ENCODE measurements at regions not wholly inside any gene's neighbourhood (a gene's known extent, or its start where the extent isn't known, plus 50 kb on each side); places are given as distances from the start of the nearest gene placed in this dataset.

DNA sequence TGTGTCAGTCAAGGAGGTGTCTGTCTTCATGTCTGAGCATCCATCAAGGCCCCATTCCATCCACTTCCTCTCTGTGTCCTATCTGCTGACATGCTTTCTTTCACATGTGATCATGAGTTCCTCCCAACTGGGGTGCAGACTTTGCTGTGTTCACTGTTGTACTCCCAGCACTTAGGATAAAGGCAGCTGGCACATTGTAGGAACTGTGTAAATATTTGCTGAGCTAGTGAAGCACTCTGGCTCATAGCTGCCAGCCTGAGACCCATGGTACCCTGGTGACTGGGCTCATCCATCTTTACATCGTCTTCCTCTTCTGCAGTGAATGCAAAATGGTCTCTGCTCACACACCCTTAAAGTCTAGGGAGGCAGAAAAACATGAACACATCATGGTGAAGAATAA lies 242.2 kb upstream of the IGFBP3 start:
- H3K9ac ChIP-seq (ENCODE audit: low read depth, low read length): no peak overlapping the region
- TF ChIP-seq USF2 (IDR thresholded peaks at IDR 0.05; ENCODE audit: low read depth, low read length) (no peak), MAZ (IDR thresholded peaks at IDR 0.05; ENCODE audit: borderline replicate concordance, low read depth, low read length) (no peak), CHD1 (IDR thresholded peaks at IDR 0.05; ENCODE audit: low read depth, low read length) (no peak), RFX5 (IDR thresholded peaks at IDR 0.05; ENCODE audit: low read depth, low read length) (no peak), SMC3 (IDR thresholded peaks at IDR 0.05; ENCODE audit: low read depth, low read length) (no peak), POLR2A (IDR thresholded peaks at IDR 0.05; ENCODE audit: low read depth, low read length) (no peak), BHLHE40 (IDR thresholded peaks at IDR 0.05; ENCODE audit: low read depth, low read length) (no peak), ELK1 (IDR thresholded peaks at IDR 0.05; ENCODE audit: borderline replicate concordance, low read depth, low read length) (no peak), RAD21 (IDR thresholded peaks at IDR 0.05; ENCODE audit: low read length) (no peak), MAFK (IDR thresholded peaks at IDR 0.05; ENCODE audit: low read depth, low read length) (no peak), MXI1 (IDR thresholded peaks at IDR 0.05; ENCODE audit: borderline replicate concordance, low read depth, low read length) (no peak), RCOR1 (IDR thresholded peaks at IDR 0.05; ENCODE audit: insufficient replicate concordance, low read length) (no peak), NFE2L2 (IDR thresholded peaks at IDR 0.05; ENCODE audit: low read depth, low read length) (no peak), CEBPB (IDR thresholded peaks at IDR 0.05; ENCODE audit: low read depth, low read length) (no peak), FOS (IDR thresholded peaks at IDR 0.05; ENCODE audit: low read depth, low read length) (no peak)
- TF ChIP-seq, protein P1, sequence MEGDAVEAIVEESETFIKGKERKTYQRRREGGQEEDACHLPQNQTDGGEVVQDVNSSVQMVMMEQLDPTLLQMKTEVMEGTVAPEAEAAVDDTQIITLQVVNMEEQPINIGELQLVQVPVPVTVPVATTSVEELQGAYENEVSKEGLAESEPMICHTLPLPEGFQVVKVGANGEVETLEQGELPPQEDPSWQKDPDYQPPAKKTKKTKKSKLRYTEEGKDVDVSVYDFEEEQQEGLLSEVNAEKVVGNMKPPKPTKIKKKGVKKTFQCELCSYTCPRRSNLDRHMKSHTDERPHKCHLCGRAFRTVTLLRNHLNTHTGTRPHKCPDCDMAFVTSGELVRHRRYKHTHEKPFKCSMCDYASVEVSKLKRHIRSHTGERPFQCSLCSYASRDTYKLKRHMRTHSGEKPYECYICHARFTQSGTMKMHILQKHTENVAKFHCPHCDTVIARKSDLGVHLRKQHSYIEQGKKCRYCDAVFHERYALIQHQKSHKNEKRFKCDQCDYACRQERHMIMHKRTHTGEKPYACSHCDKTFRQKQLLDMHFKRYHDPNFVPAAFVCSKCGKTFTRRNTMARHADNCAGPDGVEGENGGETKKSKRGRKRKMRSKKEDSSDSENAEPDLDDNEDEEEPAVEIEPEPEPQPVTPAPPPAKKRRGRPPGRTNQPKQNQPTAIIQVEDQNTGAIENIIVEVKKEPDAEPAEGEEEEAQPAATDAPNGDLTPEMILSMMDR (conservative IDR thresholded peaks at IDR 0.05; ENCODE audit: low read depth, low read length): no peak
- in situ Hi-C loops (cut with MboI; ENCODE audit: low sequenced_read_pairs) (no loop called here), dilution Hi-C loops (cut with HindIII; ENCODE audit: low sequenced_read_pairs, unreplicated experiment) (no loop called here), intact Hi-C loops (cut with micrococcal nuclease) (no loop called here)
- H3K4me1 ChIP-seq (ENCODE audit: control insufficient read depth, insufficient read depth, low read length): peaks cover 5% of the 10 kb centered on the region; the same call in 1 of the 2 replicates
- H3K18ac ChIP-seq (ENCODE audit: low read depth, low read length): no peak overlapping the region
- ATAC-seq (ENCODE audit: low read depth): no peak
- H2AFZ ChIP-seq (replicated peaks; ENCODE audit: low read length, poor library complexity): peak overlapping the region; percentile 12
- H4K5ac ChIP-seq (ENCODE audit: low read depth, low read length): no peak overlapping the region
- peak overlapping the region; percentile 71; the same call in 1 of the 2 replicates for H3K14ac ChIP-seq (replicated peaks; ENCODE audit: low read depth, low read length)
- POLR2A ChIA-PET (ENCODE audit: unreplicated experiment): no interaction called here
- H3K79me1 ChIP-seq (ENCODE audit: low read depth in 1 of 2, low read length in 2 of 2): no peaks in the 10 kb centered on the region
- no peak overlapping the region for H3K4me3 ChIP-seq (ENCODE audit: insufficient read depth, low read depth, low read length)
- DNase-seq: no peak
- no TSS peak for BruUV-seq (replicated peaks)
- peak overlapping the region; percentile 77 for H2AK5ac ChIP-seq (ENCODE audit: low read depth, low read length)
- peak overlapping the region; percentile 37 for H3K4ac ChIP-seq (ENCODE audit: low read depth, low read length)
- H3K9me1 ChIP-seq (ENCODE audit: insufficient read depth, low read length): peaks cover 12% of the 10 kb centered on the region; the same call in 1 of the 2 replicates
- peak overlapping the region in 1 of 2 experiments; percentile 26; a peak in 1 of 4 replicates for H4K8ac ChIP-seq (ENCODE audit: low read depth in 2 of 2, low read length in 2 of 2)
- CTCF ChIA-PET: interaction anchor here (1.1 kb wide), 1 partner anchor 240 kb away, joined by 3 read pairs; no protein-coding TSS in a partner anchor
- no peaks in the 10 kb centered on the region for H3K27me3 ChIP-seq (ENCODE audit: control insufficient read depth, insufficient read depth, low read length)
- peak overlapping the region; percentile 2 for H2BK20ac ChIP-seq (ENCODE audit: low read depth, low read length)
- H3K9me3 ChIP-seq (ENCODE audit: control insufficient read depth, insufficient read depth, low read length): no peaks in the 10 kb centered on the region
- H3K23ac ChIP-seq (ENCODE audit: low read depth, low read length): no peak overlapping the region
- no peaks in the 10 kb centered on the region for H3K36me3 ChIP-seq (ENCODE audit: control insufficient read depth, insufficient read depth, low read length)
- no peak overlapping the region for H2AK9ac ChIP-seq (replicated peaks; ENCODE audit: low read depth, low read length, poor library complexity)
- peak overlapping the region; percentile 48; the same call in 1 of the 2 replicates for H4K91ac ChIP-seq (ENCODE audit: insufficient read depth, low read depth, low read length)
- peak overlapping the region; percentile 22 for H2BK5ac ChIP-seq (ENCODE audit: low read depth, low read length, poor library complexity, severe bottlenecking)
- peak overlapping the region; percentile 94; the same call in 2 of the 3 replicates for H2BK15ac ChIP-seq (ENCODE audit: low read depth, low read length)
- no peak overlapping the region for H3K56ac ChIP-seq (ENCODE audit: extremely low read depth, insufficient read depth, low read length)
- H4K20me1 ChIP-seq (ENCODE audit: insufficient read depth, low read length): no peaks in the 10 kb centered on the region
- H3K27ac ChIP-seq (ENCODE audit: insufficient read depth, low read length): no peak overlapping the region
- WGBS, 2 experiments (ENCODE audit: extremely low coverage in 2 of 2, insufficient read length in 1 of 2): no CpG with 5 or more reads among the region's 1 CpG
- peak overlapping the region; percentile 56; the same call in 1 of the 2 replicates for H2BK120ac ChIP-seq (ENCODE audit: low read depth, low read length)
- H3K4me2 ChIP-seq (ENCODE audit: low read depth, low read length): no peak overlapping the region

Data from IMR-90 (cell line).